Left lung (tissue), 4 donors: ENCODE measurements at regions not wholly inside any gene's neighbourhood (a gene's known extent, or its start where the extent isn't known, plus 50 kb on each side); places are given as distances from the start of the nearest gene placed in this dataset.
"Not testable (repeated sequence)": the region's sequence is repeated elsewhere in the genome, so short reads cannot be mapped to it uniquely, and the experiment has no call there.

Experiments
- ATAC-seq: fragments of 200-7000 bp; cut with Tn5 transposase; one replicate; pipeline ENCODE4 v1.9.1; 2020; ENCODE audit warnings: moderate library complexity
- DNase-seq, 4 donors: peaks; one replicate each; pipeline ENCODE4 v3.0.0-alpha.2; 2013 to 2020
- H3K27ac ChIP-seq, 2 donors: fragments of 200-600 bp; sonication (generic) in 1 of 2; one replicate each; pipeline versions ENCODE4 v1.5.0 to v1.8.0; 2020 to 2021
- H3K27me3 ChIP-seq, 2 donors: fragments of 200-600 bp; sonication (generic) in 1 of 2; one replicate each; pipeline versions ENCODE4 v1.5.0 to v1.8.0; 2020 to 2021
- H3K36me3 ChIP-seq, 2 donors: fragments of 200-600 bp; sonication (generic) in 1 of 2; one replicate each; pipeline versions ENCODE4 v1.5.0 to v1.8.0; 2020 to 2021
- H3K4me1 ChIP-seq, 2 donors: fragments of 200-600 bp; one replicate each; pipeline ENCODE4 v1.8.0; 2021
- H3K4me3 ChIP-seq, 2 donors: fragments of 200-600 bp; sonication (generic) in 1 of 2; one replicate each; pipeline versions ENCODE4 v1.5.0 to v1.8.0; 2020 to 2021; ENCODE audit warnings: mild to moderate bottlenecking in 1 of 2
- H3K9me3 ChIP-seq, 2 donors: fragments of 200-600 bp; sonication (generic) in 1 of 2; one replicate each; pipeline versions ENCODE4 v1.5.0 to v1.8.0; 2020 to 2021
- intact Hi-C, 2 donors: fragments of 100-400 bp; cut with DNase I; formaldehyde crosslinking; loops; one replicate each; pipeline versions ENCODE4 v1.11.2 to v1.14.2; 2022
- TF ChIP-seq, protein P1 (sequence below), 2 donors: fragments of 200-600 bp; sonication (generic) in 1 of 2; IDR thresholded peaks; one replicate each; pipeline versions ENCODE4 v1.5.0 to v1.8.0; 2021; ENCODE audit warnings: antibody characterized with exemption in 2 of 2
- donor health status: DM: no; HTN: yes; CAD: no.
- donor health status: DM: no; HTN: no; CAD: no.

- H3K36me3 ChIP-seq, result no peaks in the 10 kb centered on the region
- ATAC-seq (no peak), DNase-seq (no peak)
- H3K27ac ChIP-seq, result no peak overlapping the region
- TF ChIP-seq, protein P1, sequence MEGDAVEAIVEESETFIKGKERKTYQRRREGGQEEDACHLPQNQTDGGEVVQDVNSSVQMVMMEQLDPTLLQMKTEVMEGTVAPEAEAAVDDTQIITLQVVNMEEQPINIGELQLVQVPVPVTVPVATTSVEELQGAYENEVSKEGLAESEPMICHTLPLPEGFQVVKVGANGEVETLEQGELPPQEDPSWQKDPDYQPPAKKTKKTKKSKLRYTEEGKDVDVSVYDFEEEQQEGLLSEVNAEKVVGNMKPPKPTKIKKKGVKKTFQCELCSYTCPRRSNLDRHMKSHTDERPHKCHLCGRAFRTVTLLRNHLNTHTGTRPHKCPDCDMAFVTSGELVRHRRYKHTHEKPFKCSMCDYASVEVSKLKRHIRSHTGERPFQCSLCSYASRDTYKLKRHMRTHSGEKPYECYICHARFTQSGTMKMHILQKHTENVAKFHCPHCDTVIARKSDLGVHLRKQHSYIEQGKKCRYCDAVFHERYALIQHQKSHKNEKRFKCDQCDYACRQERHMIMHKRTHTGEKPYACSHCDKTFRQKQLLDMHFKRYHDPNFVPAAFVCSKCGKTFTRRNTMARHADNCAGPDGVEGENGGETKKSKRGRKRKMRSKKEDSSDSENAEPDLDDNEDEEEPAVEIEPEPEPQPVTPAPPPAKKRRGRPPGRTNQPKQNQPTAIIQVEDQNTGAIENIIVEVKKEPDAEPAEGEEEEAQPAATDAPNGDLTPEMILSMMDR (IDR thresholded peaks at IDR 0.05), result no peak
- H3K4me1 ChIP-seq, result no peaks in the 10 kb centered on the region
- no peaks in the 10 kb centered on the region for H3K9me3 ChIP-seq
- no peaks in the 10 kb centered on the region for H3K27me3 ChIP-seq
- intact Hi-C loops, result no loop called here
- H3K4me3 ChIP-seq, result no peak overlapping the region
Observed at GRCh38 chr9:25094518-25094917, 548.8 kb upstream of the IZUMO3 start.

DNA sequence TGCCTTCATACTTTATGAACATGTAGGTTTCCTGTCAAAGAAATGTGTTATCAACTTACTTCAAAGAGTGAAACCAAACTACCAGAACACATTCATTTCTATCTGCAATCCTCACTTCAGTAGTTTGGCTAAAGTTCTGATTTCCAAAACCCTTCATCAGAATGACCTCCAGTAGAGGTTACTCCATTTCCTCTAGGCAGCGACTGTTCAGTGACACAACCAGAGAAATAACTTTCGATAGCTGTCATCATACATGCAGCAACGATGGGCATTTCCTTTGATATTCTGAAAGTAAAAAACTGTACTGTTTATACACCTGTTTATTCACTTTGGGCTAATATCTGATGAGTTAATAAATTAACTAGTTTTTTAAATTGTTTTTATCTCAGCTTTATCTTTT, 532.5 kb upstream of the IZUMO3 start:
- no peaks in the 10 kb centered on the region for H3K4me1 ChIP-seq
- no peaks in the 10 kb centered on the region for H3K27me3 ChIP-seq
- no peak overlapping the region for H3K27ac ChIP-seq
- no peak overlapping the region for H3K4me3 ChIP-seq
- TF ChIP-seq, protein P1 (IDR thresholded peaks at IDR 0.05), result no peak
- intact Hi-C loops, result no loop called here
- DNase-seq, result no peak
- peaks cover 0 to 2% of the 10 kb centered on the region in 2 donors for H3K9me3 ChIP-seq
- ATAC-seq, result no peak
- no peaks in the 10 kb centered on the region for H3K36me3 ChIP-seq

- ATAC-seq, result no peak
Observed at GRCh38 chr9:25048098-25048724, 502.5 kb upstream of the IZUMO3 start.

GRCh38 chr9:25045469-25045868, 499.8 kb upstream of the IZUMO3 start:
- intact Hi-C loops, ATAC-seq, H3K4me3 ChIP-seq, H3K27me3 ChIP-seq, H3K27ac ChIP-seq, DNase-seq, H3K4me1 ChIP-seq, H3K36me3 ChIP-seq: not testable (repeated sequence)
- H3K9me3 ChIP-seq, result peaks cover 0 to 10% of the 10 kb centered on the region in 2 donors

More at GRCh38 chr9:25048098-25048724, 502.5 kb upstream of the IZUMO3 start:
- intact Hi-C loops, result no loop called here
- TF ChIP-seq, protein P1 (IDR thresholded peaks at IDR 0.05), result no peak
- H3K27me3 ChIP-seq, result no peaks in the 10 kb centered on the region
- no peak overlapping the region for H3K4me3 ChIP-seq
- no peaks in the 10 kb centered on the region for H3K36me3 ChIP-seq
- H3K27ac ChIP-seq, result no peak overlapping the region
- H3K9me3 ChIP-seq, result peaks cover 0 to 8% of the 10 kb centered on the region in 2 donors
- DNase-seq, result no peak
- H3K4me1 ChIP-seq, result no peaks in the 10 kb centered on the region

- ATAC-seq, result no peak
- DNase-seq, result no peak
- Histone ChIP-seq H3K4me1 (no peaks in the 10 kb centered on the region), H3K27me3 (no peaks in the 10 kb centered on the region), H3K36me3 (no peaks in the 10 kb centered on the region), H3K4me3 (no peak overlapping the region), H3K9me3 (peaks cover 0 to 10% of the 10 kb centered on the region in 2 donors), H3K27ac (no peak overlapping the region)
- TF ChIP-seq, protein P1 (IDR thresholded peaks at IDR 0.05), result no peak
- intact Hi-C loops, result no loop called here
Observed at GRCh38 chr9:25029743-25030142, 484.0 kb upstream of the IZUMO3 start.

DNA sequence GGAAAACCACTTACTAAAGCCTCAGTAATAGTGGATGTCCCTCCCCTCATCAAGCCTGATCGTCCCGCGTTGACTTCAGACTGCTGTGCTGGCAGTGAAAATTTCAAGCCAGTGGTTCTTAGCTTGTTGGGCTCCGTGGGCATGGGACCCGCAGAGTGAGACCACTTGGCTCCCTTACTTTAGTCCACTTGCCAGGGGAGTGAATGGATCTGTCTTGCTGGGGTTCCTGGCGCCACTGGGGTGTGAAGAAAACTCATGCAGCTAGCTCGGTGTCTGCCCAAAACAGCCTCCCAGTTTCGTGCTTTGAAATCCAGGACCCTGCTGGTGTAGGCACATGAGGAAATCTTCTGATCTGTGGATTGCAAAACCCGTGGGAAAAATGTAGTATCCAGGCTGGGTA, 480.0 kb upstream of the IZUMO3 start:
- H3K27ac ChIP-seq, result no peak overlapping the region
- H3K36me3 ChIP-seq, result no peaks in the 10 kb centered on the region
- H3K4me1 ChIP-seq, result no peaks in the 10 kb centered on the region
- no peaks in the 10 kb centered on the region for H3K27me3 ChIP-seq
- intact Hi-C loops, result no loop called here
- TF ChIP-seq, protein P1 (IDR thresholded peaks at IDR 0.05), result no peak
- H3K9me3 ChIP-seq, result peaks cover 0 to 30% of the 10 kb centered on the region in 2 donors
- no peak overlapping the region for H3K4me3 ChIP-seq
- no peak for ATAC-seq
- DNase-seq, result no peak
